Neural cell (in vitro differentiated cells): ENCODE measurements at regions not wholly inside any gene's neighbourhood (a gene's known extent, or its start where the extent isn't known, plus 50 kb on each side); places are given as distances from the start of the nearest gene placed in this dataset.

Source experiments
- H2AFZ ChIP-seq: fragments of 200-600, 300-800 bp; sonication (generic), shearing (Covaris generic); 2 replicates; pipeline ENCODE4 v1.6.0; 2014; ENCODE audit warnings: low read depth, mild to moderate bottlenecking, antibody characterized with exemption, low read length, moderate library complexity
- H3F3A ChIP-seq: fragments of 200-600 bp; shearing (Covaris generic); 2 replicates; pipeline ENCODE4 v1.6.1; 2016; ENCODE audit warnings: mild to moderate bottlenecking, moderate library complexity, mixed read lengths, antibody characterized with exemption, low read length; ENCODE audit not compliant: insufficient read depth, poor library complexity, severe bottlenecking
- H3K27ac ChIP-seq: fragments of 200-600, 300-800 bp; sonication (generic), shearing (Covaris generic); 2 replicates; pipeline ENCODE4 v1.5.1; 2014; ENCODE audit warnings: mild to moderate bottlenecking, low read length, moderate library complexity
- H3K27me3 ChIP-seq: fragments of 300-800, 200-600 bp; sonication (generic), shearing (Covaris generic); 2 replicates; pipeline ENCODE4 v1.6.0; 2014; ENCODE audit warnings: mild to moderate bottlenecking, low read depth, low read length, moderate library complexity; ENCODE audit not compliant: insufficient read depth
- H3K36me3 ChIP-seq: fragments of 300-800, 200-600 bp; sonication (generic), shearing (Covaris generic); 2 replicates; pipeline ENCODE4 v1.5.1; 2014; ENCODE audit warnings: mild to moderate bottlenecking, antibody characterized with exemption, low read length, moderate library complexity; ENCODE audit not compliant: insufficient read depth
- H3K4me2 ChIP-seq: fragments of 300-800, 200-600 bp; sonication (generic), shearing (Covaris generic); 2 replicates; pipeline ENCODE4 v1.6.0; 2014; ENCODE audit warnings: mild to moderate bottlenecking, low read length
- H3K4me3 ChIP-seq: fragments of 300-800, 200-600 bp; sonication (generic), shearing (Covaris generic); 2 replicates; pipeline ENCODE4 v1.5.1; 2014; ENCODE audit warnings: mild to moderate bottlenecking, low read length, moderate library complexity
- H3K79me2 ChIP-seq: fragments of 200-600 bp; shearing (Covaris generic); replicated peaks from 2 replicates; pipeline ENCODE4 v1.6.0; 2014; ENCODE audit warnings: mild to moderate bottlenecking, low read length, moderate library complexity; ENCODE audit not compliant: insufficient read depth
- H3K9ac ChIP-seq: fragments of 300-800, 200-600 bp; sonication (generic), shearing (Covaris generic); 2 replicates; pipeline ENCODE4 v1.6.1; 2016; ENCODE audit warnings: mild to moderate bottlenecking, low read length, mixed read lengths
- H3K9me2 ChIP-seq: fragments of 200-600 bp; shearing (Covaris generic); 2 replicates; pipeline ENCODE4 v1.6.1; 2016; ENCODE audit warnings: mild to moderate bottlenecking, low read length, mixed read lengths; ENCODE audit not compliant: insufficient read depth
- H3K9me3 ChIP-seq: fragments of 200-600, 300-800 bp; sonication (generic), shearing (Covaris generic); 2 replicates; pipeline ENCODE4 v1.6.1; 2016; ENCODE audit warnings: mild to moderate bottlenecking, mixed run types, low read length, moderate library complexity, mixed read lengths
- H4K20me1 ChIP-seq: fragments of 200-600 bp; shearing (Covaris generic); 2 replicates; pipeline ENCODE4 v1.6.1; 2016; ENCODE audit warnings: mild to moderate bottlenecking, mixed run types; ENCODE audit not compliant: insufficient read depth
- EP300 ChIP-seq: fragments of 450-650 bp; conservative IDR thresholded peaks from 2 replicates; pipeline ENCODE4 v1.6.1; 2014; ENCODE audit warnings: antibody characterized with exemption, mild to moderate bottlenecking, moderate library complexity; ENCODE audit not compliant: poor library complexity, severe bottlenecking
- EZH2 ChIP-seq: fragments of 200-600, 300-800 bp; shearing (Covaris generic), sonication (generic); IDR thresholded peaks from 2 replicates; pipeline ENCODE4 v1.6.1; 2014; ENCODE audit warnings: antibody characterized with exemption, low read length, borderline replicate concordance, mild to moderate bottlenecking; ENCODE audit not compliant: insufficient read depth, poor library complexity, severe bottlenecking
- MXI1 ChIP-seq: fragments of 450-650 bp; conservative IDR thresholded peaks from 2 replicates; pipeline ENCODE4 v1.6.1; 2014; ENCODE audit warnings: antibody characterized with exemption, mild to moderate bottlenecking; ENCODE audit not compliant: poor library complexity, severe bottlenecking
- POLR2AphosphoS5 ChIP-seq: IDR thresholded peaks from 2 replicates; pipeline ENCODE4 v1.6.1; 2012
- RAD21 ChIP-seq: fragments of 450-650 bp; conservative IDR thresholded peaks from 2 replicates; pipeline ENCODE4 v1.6.1; 2014; ENCODE audit warnings: antibody characterized with exemption, mild to moderate bottlenecking, moderate library complexity
- SMC3 ChIP-seq: fragments of 450-650 bp; conservative IDR thresholded peaks from 2 replicates; pipeline ENCODE4 v1.6.1; 2014; ENCODE audit warnings: antibody characterized with exemption, mild to moderate bottlenecking, moderate library complexity; ENCODE audit not compliant: poor library complexity
- TAF1 ChIP-seq: IDR thresholded peaks from 2 replicates; pipeline ENCODE4 v1.6.1; 2012; ENCODE audit warnings: low read depth
- TF ChIP-seq, protein P1 (sequence below): fragments of 450-650 bp; IDR thresholded peaks from 2 replicates; pipeline ENCODE4 v1.5.1; 2014; ENCODE audit warnings: antibody characterized with exemption, mild to moderate bottlenecking, moderate library complexity; ENCODE audit not compliant: poor library complexity, severe bottlenecking
- TF ChIP-seq, protein P2 (sequence below): IDR thresholded peaks from 2 replicates; pipeline ENCODE4 v1.6.1; 2012; ENCODE audit warnings: borderline replicate concordance

DNA sequence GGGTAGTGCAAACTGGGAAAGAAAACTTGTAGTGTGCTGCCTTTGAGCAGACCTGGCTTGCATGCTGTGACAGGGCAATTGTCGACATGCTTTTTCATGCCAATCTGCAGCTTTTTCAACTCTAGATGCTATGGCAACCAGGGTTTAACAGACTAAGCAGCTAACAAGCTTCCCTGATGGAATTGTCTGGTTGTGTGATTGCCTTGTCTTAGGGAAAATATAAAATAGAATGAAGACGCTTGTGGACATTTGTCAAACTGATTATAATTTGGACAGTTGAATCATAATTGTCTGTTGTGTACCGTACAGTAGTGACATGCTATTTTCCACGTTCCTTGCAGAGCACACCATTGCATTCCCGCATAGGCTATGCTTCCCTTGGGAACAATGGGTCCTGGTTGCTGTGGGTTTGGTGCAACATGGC is 113.0 kb downstream of the FOXG1 start:
- H3F3A ChIP-seq: no peaks in the 10 kb centered on the region
- peak overlapping the region; percentile 69 for H3K4me2 ChIP-seq
- peak overlapping the region; percentile 58 for H3K4me3 ChIP-seq
- peaks cover 21% of the 10 kb centered on the region for H3K79me2 ChIP-seq
- H4K20me1 ChIP-seq: no peaks in the 10 kb centered on the region
- H3K9me3 ChIP-seq: no peaks in the 10 kb centered on the region
- H3K9me2 ChIP-seq: no peaks in the 10 kb centered on the region
- H3K27me3 ChIP-seq: no peaks in the 10 kb centered on the region
- H3K27ac ChIP-seq: peak overlapping the region; percentile 96
- H2AFZ ChIP-seq: peak overlapping the region; percentile 2
- peak overlapping the region; percentile 58 for H3K9ac ChIP-seq
- H3K36me3 ChIP-seq: no peaks in the 10 kb centered on the region
- peak; percentile 96 for TF ChIP-seq POLR2AphosphoS5
- TF ChIP-seq, protein P1, sequence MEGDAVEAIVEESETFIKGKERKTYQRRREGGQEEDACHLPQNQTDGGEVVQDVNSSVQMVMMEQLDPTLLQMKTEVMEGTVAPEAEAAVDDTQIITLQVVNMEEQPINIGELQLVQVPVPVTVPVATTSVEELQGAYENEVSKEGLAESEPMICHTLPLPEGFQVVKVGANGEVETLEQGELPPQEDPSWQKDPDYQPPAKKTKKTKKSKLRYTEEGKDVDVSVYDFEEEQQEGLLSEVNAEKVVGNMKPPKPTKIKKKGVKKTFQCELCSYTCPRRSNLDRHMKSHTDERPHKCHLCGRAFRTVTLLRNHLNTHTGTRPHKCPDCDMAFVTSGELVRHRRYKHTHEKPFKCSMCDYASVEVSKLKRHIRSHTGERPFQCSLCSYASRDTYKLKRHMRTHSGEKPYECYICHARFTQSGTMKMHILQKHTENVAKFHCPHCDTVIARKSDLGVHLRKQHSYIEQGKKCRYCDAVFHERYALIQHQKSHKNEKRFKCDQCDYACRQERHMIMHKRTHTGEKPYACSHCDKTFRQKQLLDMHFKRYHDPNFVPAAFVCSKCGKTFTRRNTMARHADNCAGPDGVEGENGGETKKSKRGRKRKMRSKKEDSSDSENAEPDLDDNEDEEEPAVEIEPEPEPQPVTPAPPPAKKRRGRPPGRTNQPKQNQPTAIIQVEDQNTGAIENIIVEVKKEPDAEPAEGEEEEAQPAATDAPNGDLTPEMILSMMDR: no peak
- no peak for TF ChIP-seq EZH2
- peak; percentile 93 for TF ChIP-seq MXI1
- TF ChIP-seq, protein P2, sequence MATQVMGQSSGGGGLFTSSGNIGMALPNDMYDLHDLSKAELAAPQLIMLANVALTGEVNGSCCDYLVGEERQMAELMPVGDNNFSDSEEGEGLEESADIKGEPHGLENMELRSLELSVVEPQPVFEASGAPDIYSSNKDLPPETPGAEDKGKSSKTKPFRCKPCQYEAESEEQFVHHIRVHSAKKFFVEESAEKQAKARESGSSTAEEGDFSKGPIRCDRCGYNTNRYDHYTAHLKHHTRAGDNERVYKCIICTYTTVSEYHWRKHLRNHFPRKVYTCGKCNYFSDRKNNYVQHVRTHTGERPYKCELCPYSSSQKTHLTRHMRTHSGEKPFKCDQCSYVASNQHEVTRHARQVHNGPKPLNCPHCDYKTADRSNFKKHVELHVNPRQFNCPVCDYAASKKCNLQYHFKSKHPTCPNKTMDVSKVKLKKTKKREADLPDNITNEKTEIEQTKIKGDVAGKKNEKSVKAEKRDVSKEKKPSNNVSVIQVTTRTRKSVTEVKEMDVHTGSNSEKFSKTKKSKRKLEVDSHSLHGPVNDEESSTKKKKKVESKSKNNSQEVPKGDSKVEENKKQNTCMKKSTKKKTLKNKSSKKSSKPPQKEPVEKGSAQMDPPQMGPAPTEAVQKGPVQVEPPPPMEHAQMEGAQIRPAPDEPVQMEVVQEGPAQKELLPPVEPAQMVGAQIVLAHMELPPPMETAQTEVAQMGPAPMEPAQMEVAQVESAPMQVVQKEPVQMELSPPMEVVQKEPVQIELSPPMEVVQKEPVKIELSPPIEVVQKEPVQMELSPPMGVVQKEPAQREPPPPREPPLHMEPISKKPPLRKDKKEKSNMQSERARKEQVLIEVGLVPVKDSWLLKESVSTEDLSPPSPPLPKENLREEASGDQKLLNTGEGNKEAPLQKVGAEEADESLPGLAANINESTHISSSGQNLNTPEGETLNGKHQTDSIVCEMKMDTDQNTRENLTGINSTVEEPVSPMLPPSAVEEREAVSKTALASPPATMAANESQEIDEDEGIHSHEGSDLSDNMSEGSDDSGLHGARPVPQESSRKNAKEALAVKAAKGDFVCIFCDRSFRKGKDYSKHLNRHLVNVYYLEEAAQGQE: peak; percentile 96
- TF ChIP-seq RAD21: peak; percentile 58
- peak; percentile 99 for TF ChIP-seq EP300
- TF ChIP-seq TAF1: no peak
- peak; percentile 50 for TF ChIP-seq SMC3

DNA sequence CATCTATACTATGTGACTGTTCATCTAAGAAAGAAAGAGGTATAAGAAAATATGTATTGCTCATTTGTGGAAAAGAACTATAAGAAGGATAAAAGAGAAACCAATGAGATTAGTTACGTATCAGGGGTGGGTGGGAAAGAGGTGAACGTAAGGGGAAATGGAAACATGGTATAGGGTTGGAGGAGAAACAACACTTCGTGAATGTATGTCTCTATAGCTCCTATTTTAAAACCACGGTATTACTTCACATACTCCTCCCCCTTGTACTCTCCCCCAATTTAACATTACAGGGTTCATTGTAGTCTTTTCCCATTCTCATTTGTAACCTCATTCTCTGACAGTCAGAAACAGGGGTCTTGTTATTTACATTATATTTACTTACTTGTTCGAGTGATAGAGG is 120.4 kb downstream of the FOXG1 start:
- H3K36me3 ChIP-seq: no peaks in the 10 kb centered on the region
- H3K27me3 ChIP-seq: no peaks in the 10 kb centered on the region
- H3K79me2 ChIP-seq: no peaks in the 10 kb centered on the region
- H3K9me3 ChIP-seq: no peaks in the 10 kb centered on the region
- TF ChIP-seq MXI1: no peak
- TF ChIP-seq, protein P2: no peak
- no peak for TF ChIP-seq SMC3
- TF ChIP-seq POLR2AphosphoS5: no peak
- TF ChIP-seq EZH2: no peak
- no peak for TF ChIP-seq EP300
- TF ChIP-seq, protein P1: no peak
- no peak for TF ChIP-seq TAF1
- TF ChIP-seq RAD21: no peak
- no peaks in the 10 kb centered on the region for H3K9me2 ChIP-seq
- H3K9ac ChIP-seq: no peak overlapping the region
- no peaks in the 10 kb centered on the region for H3F3A ChIP-seq
- H2AFZ ChIP-seq: no peak overlapping the region
- no peak overlapping the region for H3K27ac ChIP-seq
- H3K4me2 ChIP-seq: no peak overlapping the region
- H3K4me3 ChIP-seq: no peak overlapping the region
- H4K20me1 ChIP-seq: no peaks in the 10 kb centered on the region
